HepG2 (cell line): ENCODE measurements at regions not wholly inside any gene's neighbourhood (a gene's known extent, or its start where the extent isn't known, plus 50 kb on each side); places are given as distances from the start of the nearest gene placed in this dataset.

ENCODE experiments used
- ATAC-seq: fragments of 200-7000 bp; cut with Tn5 transposase; 3 replicates; pipeline ENCODE4 v1.9.1; 2020; ENCODE audit warnings: mild to moderate bottlenecking, moderate library complexity
- BruUV-seq: library from RNA; stranded (reverse); fragments of 400-500 nt; replicated peaks from 2 replicates; lab custom pipeline; 2021; lab: Mats Ljungman, UMichigan
- CTCF ChIA-PET: fragments of 300-600 bp; formaldehyde crosslinking; extraction: SDS; loops from one replicate; lab custom pipeline; 2021; ENCODE audit warnings: low total read pairs, inconsistent platforms, low intra/inter-chr PET ratio; lab: Yijun Ruan, JAX
- POLR2A ChIA-PET: fragments of 350-600 bp; sonication (Branson Sonifier 250); formaldehyde crosslinking; loops from one replicate; lab custom pipeline; 2020; ENCODE audit warnings: antibody characterized with exemption, inconsistent platforms; lab: Yijun Ruan, JAX
- DNase-seq: peaks from one replicate; pipeline ENCODE4 v3.0.0-alpha.2; 2015; ENCODE audit warnings: low spot score
- FAIRE-seq: peaks from 3 replicates; lab custom pipeline; 2011; peaks lifted over from hg19 to GRCh38; lab: Jason Lieb, UNC
- H2AFZ ChIP-seq: one replicate; pipeline ENCODE4 v1.6.1; 2011; ENCODE audit warnings: low read length, inconsistent platforms
- H3K27ac ChIP-seq: fragments of 300-600 bp; 3 replicates; pipeline ENCODE4 v1.8.0; 2011; ENCODE audit warnings: mixed run types, mild to moderate bottlenecking, mixed read lengths, low read length, inconsistent platforms; ENCODE audit not compliant: insufficient read depth; ENCODE audit errors: extremely low read length
- H3K27me3 ChIP-seq, 2 experiments: fragments of 200-600 bp in 1 of 2; 2 replicates in 1 of 2; 3 replicates in 1 of 2; pipeline versions ENCODE4 v1.6.0 to v1.8.0; 2011; ENCODE audit warnings: low read length in 2 of 2, mild to moderate bottlenecking in 2 of 2, moderate library complexity in 2 of 2, inconsistent platforms in 1 of 2; ENCODE audit not compliant: insufficient read depth in 2 of 2, control insufficient read depth in 1 of 2
- H3K36me3 ChIP-seq, 2 experiments: fragments of 200-600 bp in 1 of 2; replicated peaks in 1 of 2; 2 replicates in 1 of 2; 3 replicates in 1 of 2; pipeline versions ENCODE4 v1.5.1 to v1.8.0; 2011; ENCODE audit warnings: low read length in 2 of 2, inconsistent platforms in 1 of 2; ENCODE audit not compliant: insufficient read depth in 2 of 2, control insufficient read depth in 1 of 2
- H3K4me1 ChIP-seq: 2 replicates; pipeline ENCODE4 v1.5.1; 2012; ENCODE audit warnings: low read length, inconsistent platforms; ENCODE audit not compliant: insufficient read depth
- H3K4me2 ChIP-seq: 2 replicates; pipeline ENCODE4 v1.6.0; 2011; ENCODE audit warnings: low read depth, low read length, inconsistent platforms
- H3K4me3 ChIP-seq, 3 experiments: fragments of 200-600 bp in 1 of 3; sonication (generic), shearing (Covaris generic) in 1 of 3; replicated peaks in 1 of 3; 2 replicates each; pipeline ENCODE4 v1.5.1; 2011 to 2016; ENCODE audit warnings: low read length in 3 of 3, inconsistent platforms in 2 of 3, low read depth in 2 of 3, mild to moderate bottlenecking in 2 of 3, control low read depth in 1 of 3, mixed read lengths in 1 of 3; ENCODE audit not compliant: insufficient read depth in 1 of 3
- H3K79me2 ChIP-seq: one replicate; pipeline ENCODE4 v1.6.1; 2011; ENCODE audit warnings: low read length, inconsistent platforms; ENCODE audit not compliant: insufficient read depth
- H3K9ac ChIP-seq: 2 replicates; pipeline ENCODE4 v1.6.0; 2011; ENCODE audit warnings: mild to moderate bottlenecking, low read depth, low read length, inconsistent platforms; ENCODE audit not compliant: insufficient read depth
- H3K9me3 ChIP-seq: 2 replicates; pipeline ENCODE4 v1.5.1; 2012; ENCODE audit warnings: mild to moderate bottlenecking, low read length
- H4K20me1 ChIP-seq: 2 replicates; pipeline ENCODE4 v1.6.0; 2011; ENCODE audit warnings: inconsistent platforms, mild to moderate bottlenecking, low read length, moderate library complexity; ENCODE audit not compliant: insufficient read depth
- CEBPZ ChIP-seq: IDR thresholded peaks from 2 replicates; pipeline ENCODE4 v1.6.1; 2012; ENCODE audit warnings: low read length, improper control_type of control experiment
- GPN1 ChIP-seq: sonication (generic); formaldehyde crosslinking; IDR thresholded peaks from 2 replicates; pipeline ENCODE4 v1.5.1; 2020; ENCODE audit warnings: missing genetic modification reagents, borderline replicate concordance
- IRF2 ChIP-seq: IDR thresholded peaks from 2 replicates; pipeline ENCODE4 v1.6.1; 2018; ENCODE audit warnings: missing genetic modification reagents, missing compliant biosample characterization
- RBAK ChIP-seq: sonication (generic); formaldehyde crosslinking; IDR thresholded peaks from 2 replicates; pipeline ENCODE4 v1.5.1; 2020; ENCODE audit warnings: mild to moderate bottlenecking, missing genetic modification reagents
- ZNF160 ChIP-seq: sonication (generic); formaldehyde crosslinking; IDR thresholded peaks from 2 replicates; pipeline ENCODE4 v1.8.0; 2022; ENCODE audit warnings: mild to moderate bottlenecking, inconsistent platforms, missing genetic modification reagents
- ZNF550 ChIP-seq: sonication (generic); formaldehyde crosslinking; IDR thresholded peaks from 2 replicates; pipeline ENCODE4 v1.4.0; 2020; ENCODE audit warnings: mild to moderate bottlenecking, missing genetic modification reagents, borderline replicate concordance
- WGBS: methylation state at CpG from one replicate; pipeline ENCODE4 v1.1.6; 2017; ENCODE audit warnings: low lambda C conversion rate; 5-methylcytosine and 5-hydroxymethylcytosine counted together
- in situ Hi-C: cut with HindIII; loops from 2 replicates; pipeline ENCODE4 v1.10.0; 2017; ENCODE audit warnings: low pct_unique_long_range_greater_than_20kb; ENCODE audit not compliant: extremely low pct_ligation_motif_present
- intact Hi-C: fragments of 100-400 bp; cut with micrococcal nuclease; formaldehyde crosslinking; loops from one replicate; pipeline ENCODE4 v1.10.0; 2022; ENCODE audit not compliant: unreplicated experiment
- TF ChIP-seq, protein P1 (sequence below): sonication (generic); formaldehyde crosslinking; IDR thresholded peaks from 2 replicates; pipeline ENCODE4 v1.4.0; 2020; ENCODE audit warnings: missing genetic modification reagents, borderline replicate concordance

DNA sequence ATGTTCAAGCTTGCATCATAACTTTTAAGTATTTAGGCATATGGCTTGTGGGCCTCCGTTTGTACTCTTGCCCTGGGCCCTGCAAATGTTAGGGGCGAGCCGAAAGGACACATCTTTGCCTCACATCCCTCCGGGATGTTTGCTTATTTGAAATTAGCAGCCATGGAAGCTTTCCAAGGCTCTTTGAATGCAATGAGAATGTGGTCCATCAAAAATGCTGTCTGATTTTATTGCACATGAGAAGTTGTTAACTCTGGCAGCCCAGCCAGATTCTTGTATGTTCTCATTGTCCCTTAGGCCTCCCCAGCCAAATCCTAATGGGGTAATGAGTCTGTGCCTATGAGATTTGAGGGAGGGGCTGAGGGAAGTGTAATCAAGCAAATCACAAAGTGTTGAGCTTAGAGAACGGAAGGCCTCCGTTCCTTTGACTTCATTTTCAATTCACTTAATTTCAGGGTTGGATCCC lies 261.2 kb upstream of the MARCKS start:
- peaks cover 43% of the 10 kb centered on the region for H3K4me1 ChIP-seq
- ATAC-seq, result no peak
- H3K36me3 ChIP-seq, result no peaks in the 10 kb centered on the region
- no TSS peak for BruUV-seq
- peaks cover 0 to 4% of the 10 kb centered on the region in 2 experiments; a peak in 3 of 5 replicates for H3K27me3 ChIP-seq
- no peak for FAIRE-seq
- POLR2A ChIA-PET, result no interaction called here
- no peak overlapping the region for H3K4me3 ChIP-seq
- 0 out of 2 replicates have a peak overlapping the region, but pooled peaks have one; percentile 15 for H3K4me2 ChIP-seq
- WGBS, result 47% methylated on average over 6 of the region's 6 CpGs
- H3K9ac ChIP-seq, result no peak overlapping the region
- in situ Hi-C loops, result no loop called here
- no peak overlapping the region for H2AFZ ChIP-seq
- no peak overlapping the region for H3K27ac ChIP-seq
- no peak for DNase-seq
- CTCF ChIA-PET, result no interaction called here
- intact Hi-C loops, result no loop called here
- H3K79me2 ChIP-seq, result no peaks in the 10 kb centered on the region
- H4K20me1 ChIP-seq, result no peaks in the 10 kb centered on the region
- no peaks in the 10 kb centered on the region for H3K9me3 ChIP-seq
- no peak for TF ChIP-seq CEBPZ
- no peak for TF ChIP-seq ZNF160 (CRISPR knock-in tag)
- TF ChIP-seq, protein P1, sequence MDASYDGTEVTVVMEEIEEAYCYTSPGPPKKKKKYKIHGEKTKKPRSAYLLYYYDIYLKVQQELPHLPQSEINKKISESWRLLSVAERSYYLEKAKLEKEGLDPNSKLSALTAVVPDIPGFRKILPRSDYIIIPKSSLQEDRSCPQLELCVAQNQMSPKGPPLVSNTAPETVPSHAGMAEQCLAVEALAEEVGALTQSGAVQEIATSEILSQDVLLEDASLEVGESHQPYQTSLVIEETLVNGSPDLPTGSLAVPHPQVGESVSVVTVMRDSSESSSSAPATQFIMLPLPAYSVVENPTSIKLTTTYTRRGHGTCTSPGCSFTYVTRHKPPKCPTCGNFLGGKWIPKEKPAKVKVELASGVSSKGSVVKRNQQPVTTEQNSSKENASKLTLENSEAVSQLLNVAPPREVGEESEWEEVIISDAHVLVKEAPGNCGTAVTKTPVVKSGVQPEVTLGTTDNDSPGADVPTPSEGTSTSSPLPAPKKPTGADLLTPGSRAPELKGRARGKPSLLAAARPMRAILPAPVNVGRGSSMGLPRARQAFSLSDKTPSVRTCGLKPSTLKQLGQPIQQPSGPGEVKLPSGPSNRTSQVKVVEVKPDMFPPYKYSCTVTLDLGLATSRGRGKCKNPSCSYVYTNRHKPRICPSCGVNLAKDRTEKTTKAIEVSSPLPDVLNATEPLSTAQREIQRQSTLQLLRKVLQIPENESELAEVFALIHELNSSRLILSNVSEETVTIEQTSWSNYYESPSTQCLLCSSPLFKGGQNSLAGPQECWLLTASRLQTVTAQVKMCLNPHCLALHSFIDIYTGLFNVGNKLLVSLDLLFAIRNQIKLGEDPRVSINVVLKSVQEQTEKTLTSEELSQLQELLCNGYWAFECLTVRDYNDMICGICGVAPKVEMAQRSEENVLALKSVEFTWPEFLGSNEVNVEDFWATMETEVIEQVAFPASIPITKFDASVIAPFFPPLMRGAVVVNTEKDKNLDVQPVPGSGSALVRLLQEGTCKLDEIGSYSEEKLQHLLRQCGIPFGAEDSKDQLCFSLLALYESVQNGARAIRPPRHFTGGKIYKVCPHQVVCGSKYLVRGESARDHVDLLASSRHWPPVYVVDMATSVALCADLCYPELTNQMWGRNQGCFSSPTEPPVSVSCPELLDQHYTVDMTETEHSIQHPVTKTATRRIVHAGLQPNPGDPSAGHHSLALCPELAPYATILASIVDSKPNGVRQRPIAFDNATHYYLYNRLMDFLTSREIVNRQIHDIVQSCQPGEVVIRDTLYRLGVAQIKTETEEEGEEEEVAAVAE (CRISPR knock-in tag), result no peak
- TF ChIP-seq GPN1, result no peak
- no peak for TF ChIP-seq RBAK (CRISPR knock-in tag)
- TF ChIP-seq ZNF550 (CRISPR knock-in tag), result no peak
- no peak for TF ChIP-seq IRF2
